ENCODE measurements at regions not wholly inside any gene's neighbourhood (a gene's known extent, or its start where the extent isn't known, plus 50 kb on each side); places are given as distances from the start of the nearest gene placed in this dataset.

GRCh38 chr6:130517444-130517931, 151.7 kb downstream of the TMEM200A start:
- Histone ChIP-seq H3K27me3 (ENCODE audit: control insufficient read depth, insufficient read depth, low read length) (no peaks in the 10 kb centered on the region), H3K4me3 (ENCODE audit: low read depth, low read length) (no peak overlapping the region), H3K36me3 (ENCODE audit: control insufficient read depth, insufficient read depth, low read length) (no peaks in the 10 kb centered on the region)
- POLR2A ChIA-PET, result no interaction called here
- CTCF ChIA-PET, result no interaction called here
- no peak for DNase-seq (ENCODE audit: low read depth)
- TF ChIP-seq, protein P1, sequence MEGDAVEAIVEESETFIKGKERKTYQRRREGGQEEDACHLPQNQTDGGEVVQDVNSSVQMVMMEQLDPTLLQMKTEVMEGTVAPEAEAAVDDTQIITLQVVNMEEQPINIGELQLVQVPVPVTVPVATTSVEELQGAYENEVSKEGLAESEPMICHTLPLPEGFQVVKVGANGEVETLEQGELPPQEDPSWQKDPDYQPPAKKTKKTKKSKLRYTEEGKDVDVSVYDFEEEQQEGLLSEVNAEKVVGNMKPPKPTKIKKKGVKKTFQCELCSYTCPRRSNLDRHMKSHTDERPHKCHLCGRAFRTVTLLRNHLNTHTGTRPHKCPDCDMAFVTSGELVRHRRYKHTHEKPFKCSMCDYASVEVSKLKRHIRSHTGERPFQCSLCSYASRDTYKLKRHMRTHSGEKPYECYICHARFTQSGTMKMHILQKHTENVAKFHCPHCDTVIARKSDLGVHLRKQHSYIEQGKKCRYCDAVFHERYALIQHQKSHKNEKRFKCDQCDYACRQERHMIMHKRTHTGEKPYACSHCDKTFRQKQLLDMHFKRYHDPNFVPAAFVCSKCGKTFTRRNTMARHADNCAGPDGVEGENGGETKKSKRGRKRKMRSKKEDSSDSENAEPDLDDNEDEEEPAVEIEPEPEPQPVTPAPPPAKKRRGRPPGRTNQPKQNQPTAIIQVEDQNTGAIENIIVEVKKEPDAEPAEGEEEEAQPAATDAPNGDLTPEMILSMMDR (IDR thresholded peaks at IDR 0.05; ENCODE audit: insufficient read depth, low read depth, low read length), result no peak

GRCh38 chr6:130518588-130518987, 152.8 kb downstream of the TMEM200A start:
- Histone ChIP-seq H3K27me3 (ENCODE audit: control insufficient read depth, insufficient read depth, low read length) (no peaks in the 10 kb centered on the region), H3K4me3 (ENCODE audit: low read depth, low read length) (no peak overlapping the region), H3K36me3 (ENCODE audit: control insufficient read depth, insufficient read depth, low read length) (no peaks in the 10 kb centered on the region)
- TF ChIP-seq, protein P1 (IDR thresholded peaks at IDR 0.05; ENCODE audit: insufficient read depth, low read depth, low read length), result no peak
- ChIA-PET POLR2A (no interaction called here), CTCF (no interaction called here)
- no peak for DNase-seq (ENCODE audit: low read depth)

DNA sequence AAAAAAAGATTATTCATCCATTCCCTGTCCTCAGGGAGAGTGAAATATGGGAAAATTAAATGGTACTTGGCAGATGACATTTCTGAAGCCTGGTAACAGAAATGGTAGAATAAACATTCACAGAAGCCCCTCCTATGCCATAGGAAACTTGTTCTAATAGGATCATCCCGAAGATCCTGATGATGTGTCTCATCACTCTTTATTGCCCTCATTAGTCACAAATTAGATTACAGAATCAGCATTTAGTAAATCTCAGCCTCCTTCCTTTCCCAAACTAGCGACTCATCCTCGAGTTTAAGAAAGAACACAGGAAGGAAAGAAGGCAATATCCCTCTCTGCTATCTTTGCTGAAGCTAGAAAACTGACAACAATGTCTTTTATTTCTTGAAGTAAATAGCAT, 154.4 kb downstream of the TMEM200A start:
- H3K27me3 ChIP-seq (ENCODE audit: control insufficient read depth, insufficient read depth, low read length), result no peaks in the 10 kb centered on the region
- TF ChIP-seq, protein P1 (IDR thresholded peaks at IDR 0.05; ENCODE audit: insufficient read depth, low read depth, low read length), result no peak
- H3K36me3 ChIP-seq (ENCODE audit: control insufficient read depth, insufficient read depth, low read length), result no peaks in the 10 kb centered on the region
- H3K4me3 ChIP-seq (ENCODE audit: low read depth, low read length), result no peak overlapping the region
- ChIA-PET CTCF (no interaction called here), POLR2A (interaction anchor here (0.5 kb wide), 1 partner anchor 1995 kb away, joined by 3 read pairs; no protein-coding TSS in a partner anchor)
- no peak for DNase-seq (ENCODE audit: low read depth)

GRCh38 chr6:130520801-130521200, 155.0 kb downstream of the TMEM200A start:
- TF ChIP-seq, protein P1 (IDR thresholded peaks at IDR 0.05; ENCODE audit: insufficient read depth, low read depth, low read length), result no peak
- DNase-seq (ENCODE audit: low read depth), result no peak
- POLR2A ChIA-PET, result no interaction called here
- Histone ChIP-seq H3K36me3 (ENCODE audit: control insufficient read depth, insufficient read depth, low read length) (no peaks in the 10 kb centered on the region), H3K27me3 (ENCODE audit: control insufficient read depth, insufficient read depth, low read length) (no peaks in the 10 kb centered on the region), H3K4me3 (ENCODE audit: low read depth, low read length) (no peak overlapping the region)
- CTCF ChIA-PET, result no interaction called here

DNA sequence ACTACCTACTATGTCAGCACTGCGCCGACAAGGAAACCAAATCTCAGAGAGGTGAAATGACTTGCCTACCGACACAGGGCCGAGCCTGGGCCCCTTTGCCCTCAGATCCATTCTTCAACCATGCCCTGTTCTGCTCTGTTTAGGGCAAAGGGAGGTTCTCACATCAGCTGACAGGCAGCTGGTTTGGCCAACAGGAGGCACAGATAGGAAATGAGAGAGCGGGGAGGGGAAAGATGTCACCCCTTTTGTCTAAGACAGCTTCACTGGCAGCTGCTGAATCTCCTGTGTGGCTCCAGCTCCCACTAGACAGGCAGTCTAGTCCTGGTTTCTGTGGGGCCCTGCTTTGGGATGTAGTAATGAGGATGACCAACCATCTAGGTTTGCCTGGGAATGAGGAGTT, 158.7 kb downstream of the TMEM200A start:
- CTCF ChIA-PET, result interaction anchor here (0.5 to 1.1 kb wide), 3 partner anchors 9 to 25 kb away, joined by 3 read pairs; no protein-coding TSS in a partner anchor
- Histone ChIP-seq H3K4me3 (ENCODE audit: low read depth, low read length) (no peak overlapping the region), H3K27me3 (ENCODE audit: control insufficient read depth, insufficient read depth, low read length) (no peaks in the 10 kb centered on the region), H3K36me3 (ENCODE audit: control insufficient read depth, insufficient read depth, low read length) (no peaks in the 10 kb centered on the region)
- TF ChIP-seq, protein P1 (IDR thresholded peaks at IDR 0.05; ENCODE audit: insufficient read depth, low read depth, low read length), result no peak
- POLR2A ChIA-PET, result no interaction called here
- no peak for DNase-seq (ENCODE audit: low read depth)

Data from BJ (cell line).